ENCODE measurements at regions not wholly inside any gene's neighbourhood (a gene's known extent, or its start where the extent isn't known, plus 50 kb on each side); places are given as distances from the start of the nearest gene placed in this dataset. TPM values are rescaled to one million over a fixed set of nuclear protein-coding genes. Genes with fewer than 3 reads are reported as not detected.

GRCh38 chr4:110248831-110249253 lies 50.4 kb upstream of the ELOVL6 start:
- no peaks in the 10 kb centered on the region for H3K27me3 ChIP-seq (ENCODE audit: insufficient read depth)
- H3K36me3 ChIP-seq (ENCODE audit: insufficient read depth) = no peaks in the 10 kb centered on the region
- Mint-ChIP-seq H3K27ac (no peak overlapping the region), H3K27me3 (ENCODE audit: insufficient read depth, low read depth, poor library complexity) (peaks cover 5% of the 10 kb centered on the region), H3K4me1 (peaks cover 7% of the 10 kb centered on the region), H3K36me3 (ENCODE audit: low read depth) (no peaks in the 10 kb centered on the region), H3K9me3 (no peaks in the 10 kb centered on the region), H3K4me3 (no peak overlapping the region)
- H4K20me1 ChIP-seq (replicated peaks; ENCODE audit: insufficient read depth) = no peaks in the 10 kb centered on the region
- H3K4me1 ChIP-seq (ENCODE audit: insufficient read depth) = peaks cover 6% of the 10 kb centered on the region; the same call in 1 of the 2 replicates
- DNase-seq (ENCODE audit: low spot score) (no peak), ATAC-seq (no peak)
- no peak for TF ChIP-seq CREB1 (CRISPR knock-in tag; IDR thresholded peaks at IDR 0.05; ENCODE audit: low read depth)
- TF ChIP-seq POLR2AphosphoS5 (IDR thresholded peaks at IDR 0.05; ENCODE audit: low read depth) = no peak
- no peak for TF ChIP-seq STAT1 (IDR thresholded peaks at IDR 0.05; ENCODE audit: unreplicated experiment)
- TF ChIP-seq EZH2 (IDR thresholded peaks at IDR 0.05; ENCODE audit: low read depth, unreplicated experiment) = no peak
- no peak for TF ChIP-seq NANOG (IDR thresholded peaks at IDR 0.05; ENCODE audit: borderline replicate concordance)
- TF ChIP-seq REST (IDR thresholded peaks at IDR 0.05; ENCODE audit: unreplicated experiment) = no peak
- no peak for TF ChIP-seq ETS1 (IDR thresholded peaks at IDR 0.05)
- no peak for TF ChIP-seq ZNF331 (CRISPR knock-in tag; IDR thresholded peaks at IDR 0.05; ENCODE audit: low read depth)
- no peak for TF ChIP-seq EZH2phosphoT487 (IDR thresholded peaks at IDR 0.05; ENCODE audit: unreplicated experiment)
- no peak for TF ChIP-seq ZNF114 (CRISPR knock-in tag; IDR thresholded peaks at IDR 0.05)
- H3K4me2 ChIP-seq = no peak overlapping the region
- H3K9me2 ChIP-seq (ENCODE audit: insufficient read depth) = no peaks in the 10 kb centered on the region
- H3K79me2 ChIP-seq (replicated peaks; ENCODE audit: insufficient read depth) = no peaks in the 10 kb centered on the region
- no peaks in the 10 kb centered on the region for H3F3A ChIP-seq (replicated peaks; ENCODE audit: low read depth)
- no peak overlapping the region for H3K27ac ChIP-seq (ENCODE audit: low read depth)
- no peak overlapping the region for H3K4me3 ChIP-seq
- no peak overlapping the region for H2AFZ ChIP-seq

Small RNA genes lying in the stretch of these regions (small RNA-seq; reads per million reads assigned to genes)
- gene AC108145.1 (ENCODE audit: low replicate concordance) (not detected), gene HSBP1P2 (ENCODE audit: low replicate concordance) (not detected), gene RNU6-205P (ENCODE audit: low replicate concordance) (not detected)
